ENCODE measurements at regions not wholly inside any gene's neighbourhood (a gene's known extent, or its start where the extent isn't known, plus 50 kb on each side); places are given as distances from the start of the nearest gene placed in this dataset.
A peak's percentile ranks its signal among the peaks of the same experiment; 100 is the strongest.

GRCh38 chr2:8570637-8571036 is 111.2 kb upstream of the ID2 start:
- Histone ChIP-seq H3K36me3 (no peaks in the 10 kb centered on the region), H3K4me3 (no peak overlapping the region), H3K27ac (no peak overlapping the region), H3K4me1 (peaks cover 11 to 24% (median 13%) of the 10 kb centered on the region in 4 donors), H3K9me3 (no peaks in the 10 kb centered on the region), H3K27me3 (no peaks in the 10 kb centered on the region)
- 92 to 99% (median 97%) methylated on average over 11 to 14 of the region's 14 CpGs for WGBS, 5 donors
- DNase-seq, result peak in 1 of 2 donors; percentile 23
- intact Hi-C loops (cut with DNase I; ENCODE audit: low total_unique reads), result no loop called here
- no peak for TF ChIP-seq POLR2AphosphoS5 (IDR thresholded peaks at IDR 0.05)
- TF ChIP-seq EP300 (IDR thresholded peaks at IDR 0.05), result no peak
- no peak for TF ChIP-seq CTCF (IDR thresholded peaks at IDR 0.05)
- TF ChIP-seq POLR2A (IDR thresholded peaks at IDR 0.05), result no peak

GRCh38 chr2:8571301-8571791 is 110.5 kb upstream of the ID2 start:
- Histone ChIP-seq H3K36me3 (no peaks in the 10 kb centered on the region), H3K27ac (no peak overlapping the region), H3K4me3 (no peak overlapping the region), H3K27me3 (no peaks in the 10 kb centered on the region), H3K9me3 (no peaks in the 10 kb centered on the region), H3K4me1 (peaks cover 11 to 24% (median 19%) of the 10 kb centered on the region in 4 donors)
- intact Hi-C loops (cut with DNase I; ENCODE audit: low total_unique reads), result no loop called here
- no peak for TF ChIP-seq POLR2AphosphoS5 (IDR thresholded peaks at IDR 0.05)
- TF ChIP-seq POLR2A (IDR thresholded peaks at IDR 0.05), result no peak
- no peak for TF ChIP-seq CTCF (IDR thresholded peaks at IDR 0.05)
- TF ChIP-seq EP300 (IDR thresholded peaks at IDR 0.05), result no peak
- DNase-seq, result no peak
- 83 to 87% (median 86%) methylated on average over 12 to 13 of the region's 13 CpGs for WGBS, 5 donors

- 54 to 73% (median 72%) methylated on average over 10 of the region's 10 CpGs for WGBS, 5 donors
- peak in 1 of 2 donors; percentile 16 for DNase-seq
- no peaks in the 10 kb centered on the region for H3K27me3 ChIP-seq
- no peak overlapping the region for H3K27ac ChIP-seq
- no peaks in the 10 kb centered on the region for H3K9me3 ChIP-seq
- intact Hi-C loops (cut with DNase I; ENCODE audit: low total_unique reads), result no loop called here
- H3K36me3 ChIP-seq, result no peaks in the 10 kb centered on the region
- no peak overlapping the region for H3K4me3 ChIP-seq
- H3K4me1 ChIP-seq, result peaks cover 11 to 25% (median 21%) of the 10 kb centered on the region in 4 donors
- TF ChIP-seq POLR2AphosphoS5 (IDR thresholded peaks at IDR 0.05), result no peak
- TF ChIP-seq POLR2A (IDR thresholded peaks at IDR 0.05), result no peak
- no peak for TF ChIP-seq EP300 (IDR thresholded peaks at IDR 0.05)
Measured at GRCh38 chr2:8571792-8572499, 109.9 kb upstream of the ID2 start.

- DNase-seq, result peak in 1 of 2 donors; percentile 16
- intact Hi-C loops (cut with DNase I; ENCODE audit: low total_unique reads), result no loop called here
- Histone ChIP-seq H3K4me3 (no peak overlapping the region), H3K36me3 (no peaks in the 10 kb centered on the region), H3K27me3 (no peaks in the 10 kb centered on the region), H3K9me3 (no peaks in the 10 kb centered on the region), H3K4me1 (peaks cover 11 to 25% (median 21%) of the 10 kb centered on the region in 4 donors), H3K27ac (no peak overlapping the region)
- 95 to 98% (median 98%) methylated on average over 12 of the region's 12 CpGs for WGBS, 5 donors
- TF ChIP-seq POLR2AphosphoS5 (IDR thresholded peaks at IDR 0.05) (no peak), CTCF (IDR thresholded peaks at IDR 0.05) (no peak), POLR2A (IDR thresholded peaks at IDR 0.05) (no peak), EP300 (IDR thresholded peaks at IDR 0.05) (no peak)
Measured at GRCh38 chr2:8572712-8573233, 109.1 kb upstream of the ID2 start.
